Keratinocyte (primary cell): ENCODE measurements at regions not wholly inside any gene's neighbourhood (a gene's known extent, or its start where the extent isn't known, plus 50 kb on each side); places are given as distances from the start of the nearest gene placed in this dataset.

Experiments
- DNase-seq: peaks from one replicate; pipeline ENCODE4 v3.0.0-alpha.2; 2011; ENCODE audit warnings: low read depth, missing footprints, low spot score
- FAIRE-seq: peaks from 2 replicates; lab custom pipeline; 2011; peaks lifted over from hg19 to GRCh38; lab: Jason Lieb, UNC
- H2AFZ ChIP-seq: 2 replicates; pipeline ENCODE4 v1.6.0; 2012; ENCODE audit warnings: low read length, control low read depth, inconsistent platforms; ENCODE audit not compliant: control insufficient read depth
- H3K27ac ChIP-seq: 2 replicates; pipeline ENCODE4 v1.5.1; 2011; ENCODE audit warnings: low read length; ENCODE audit not compliant: control insufficient read depth, insufficient read depth
- H3K27me3 ChIP-seq: 3 replicates; pipeline ENCODE4 v1.6.0; 2011; ENCODE audit warnings: low read length; ENCODE audit not compliant: control insufficient read depth, insufficient read depth; ENCODE audit errors: extremely low read depth
- H3K36me3 ChIP-seq, 2 experiments: 2 replicates in 1 of 2; 3 replicates in 1 of 2; pipeline ENCODE4 v1.5.1; 2011; ENCODE audit warnings: low read length in 2 of 2, mild to moderate bottlenecking in 1 of 2; ENCODE audit not compliant: control insufficient read depth in 2 of 2, insufficient read depth in 2 of 2; ENCODE audit errors: extremely low read depth in 1 of 2
- H3K4me1 ChIP-seq: 3 replicates; pipeline ENCODE4 v1.5.1; 2011; ENCODE audit warnings: low read length; ENCODE audit not compliant: control insufficient read depth, insufficient read depth; ENCODE audit errors: extremely low read depth
- H3K4me2 ChIP-seq: 3 replicates; pipeline ENCODE4 v1.6.0; 2011; ENCODE audit warnings: low read depth, low read length; ENCODE audit not compliant: control insufficient read depth, insufficient read depth; ENCODE audit errors: extremely low read depth
- H3K4me3 ChIP-seq, 3 experiments: fragments of 200-600 bp in 1 of 3; sonication (generic) in 1 of 3; 2 replicates in 2 of 3; 3 replicates in 1 of 3; pipeline ENCODE4 v1.5.1; 2011 to 2016; ENCODE audit warnings: low read length in 3 of 3, mild to moderate bottlenecking in 3 of 3, control low read depth in 2 of 3, inconsistent platforms in 1 of 3, low read depth in 1 of 3, mixed read lengths in 1 of 3, mixed run types in 1 of 3, moderate library complexity in 1 of 3; ENCODE audit not compliant: control insufficient read depth in 2 of 3, insufficient read depth in 2 of 3; ENCODE audit errors: extremely low read depth in 1 of 3
- H3K79me2 ChIP-seq: 2 replicates; pipeline ENCODE4 v1.6.0; 2012; ENCODE audit warnings: low read length; ENCODE audit not compliant: control insufficient read depth, insufficient read depth
- H3K9ac ChIP-seq: 3 replicates; pipeline ENCODE4 v1.6.0; 2011; ENCODE audit warnings: low read length; ENCODE audit not compliant: control insufficient read depth, insufficient read depth; ENCODE audit errors: extremely low read depth
- H3K9me1 ChIP-seq: 3 replicates; pipeline ENCODE4 v1.6.0; 2011; ENCODE audit warnings: low read length; ENCODE audit not compliant: control insufficient read depth, insufficient read depth; ENCODE audit errors: extremely low read depth
- H3K9me3 ChIP-seq: 2 replicates; pipeline ENCODE4 v1.5.1; 2012; ENCODE audit warnings: low read depth, low read length; ENCODE audit not compliant: control insufficient read depth
- H4K20me1 ChIP-seq: 3 replicates; pipeline ENCODE4 v1.6.0; 2011; ENCODE audit warnings: low read length; ENCODE audit not compliant: control insufficient read depth, insufficient read depth; ENCODE audit errors: extremely low read depth
- EZH2 ChIP-seq: IDR thresholded peaks from one replicate; pipeline ENCODE4 v1.6.1; 2012; ENCODE audit warnings: inconsistent platforms, mild to moderate bottlenecking, low read length, moderate library complexity
- dilution Hi-C: fragments of 300-500 bp; cut with MboI; formaldehyde crosslinking; loops from one replicate; pipeline ENCODE4 v1.7.0; 2020; ENCODE audit warnings: low sequenced_read_pairs; ENCODE audit not compliant: extremely low pct_ligation_motif_present
- TF ChIP-seq, protein P1 (sequence below), 3 experiments: IDR thresholded peaks in 1 of 3; conservative IDR thresholded peaks in 1 of 3; optimal IDR thresholded peaks in 1 of 3; 2 replicates in 2 of 3; 3 replicates in 1 of 3; pipeline versions ENCODE3 to v1.5.1; 2011; ENCODE audit warnings: low read length in 3 of 3, mild to moderate bottlenecking in 3 of 3, moderate library complexity in 2 of 3, control low read depth in 1 of 3, inconsistent platforms in 1 of 3; ENCODE audit not compliant: insufficient read depth in 2 of 3; ENCODE audit errors: extremely low read depth in 1 of 3

DNA sequence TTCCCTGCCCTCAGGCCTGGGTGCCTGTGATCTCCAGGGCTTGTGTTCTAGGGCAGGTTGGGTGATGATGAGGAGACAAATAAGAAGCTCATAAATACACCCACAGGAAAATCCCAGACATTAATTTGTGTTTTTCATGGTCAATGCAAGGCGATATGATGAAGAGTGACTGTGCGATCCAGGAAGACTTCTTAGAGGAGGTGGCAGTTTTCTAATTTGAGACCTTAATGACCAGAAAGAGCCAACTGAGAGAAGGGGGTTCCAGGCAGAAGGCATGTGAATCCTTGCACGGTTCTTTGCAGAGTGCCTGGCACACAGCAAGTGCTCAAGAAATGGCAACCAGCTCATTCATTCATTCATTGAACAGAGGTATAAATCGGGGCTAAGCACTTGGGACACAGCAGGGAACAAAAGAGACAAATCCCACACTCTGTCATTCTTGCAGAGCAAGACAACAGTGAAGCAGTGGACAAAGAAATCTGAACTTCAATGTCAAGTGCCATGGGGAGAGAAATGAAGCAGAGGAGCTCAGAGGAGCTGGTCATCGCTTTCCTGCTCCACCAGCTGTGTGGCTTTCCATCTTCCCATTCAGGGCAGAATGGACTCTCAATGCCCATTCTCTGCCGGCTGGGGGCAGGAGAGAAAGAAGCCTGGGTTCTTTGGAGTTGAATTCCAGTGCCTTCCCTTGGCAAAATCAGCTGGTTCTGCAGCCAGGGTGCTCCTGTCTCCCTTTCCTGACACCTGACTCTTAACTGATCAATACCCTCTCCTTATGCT, 128.3 kb downstream of the AACS start:
- TF ChIP-seq, protein P1, sequence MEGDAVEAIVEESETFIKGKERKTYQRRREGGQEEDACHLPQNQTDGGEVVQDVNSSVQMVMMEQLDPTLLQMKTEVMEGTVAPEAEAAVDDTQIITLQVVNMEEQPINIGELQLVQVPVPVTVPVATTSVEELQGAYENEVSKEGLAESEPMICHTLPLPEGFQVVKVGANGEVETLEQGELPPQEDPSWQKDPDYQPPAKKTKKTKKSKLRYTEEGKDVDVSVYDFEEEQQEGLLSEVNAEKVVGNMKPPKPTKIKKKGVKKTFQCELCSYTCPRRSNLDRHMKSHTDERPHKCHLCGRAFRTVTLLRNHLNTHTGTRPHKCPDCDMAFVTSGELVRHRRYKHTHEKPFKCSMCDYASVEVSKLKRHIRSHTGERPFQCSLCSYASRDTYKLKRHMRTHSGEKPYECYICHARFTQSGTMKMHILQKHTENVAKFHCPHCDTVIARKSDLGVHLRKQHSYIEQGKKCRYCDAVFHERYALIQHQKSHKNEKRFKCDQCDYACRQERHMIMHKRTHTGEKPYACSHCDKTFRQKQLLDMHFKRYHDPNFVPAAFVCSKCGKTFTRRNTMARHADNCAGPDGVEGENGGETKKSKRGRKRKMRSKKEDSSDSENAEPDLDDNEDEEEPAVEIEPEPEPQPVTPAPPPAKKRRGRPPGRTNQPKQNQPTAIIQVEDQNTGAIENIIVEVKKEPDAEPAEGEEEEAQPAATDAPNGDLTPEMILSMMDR (optimal IDR thresholded peaks at IDR 0.05 in 1 of 3, IDR thresholded peaks at IDR 0.05 in 1 of 3, conservative IDR thresholded peaks at IDR 0.05 in 1 of 3; ENCODE audit: extremely low read depth in 1 of 3, insufficient read depth in 2 of 3, low read length in 3 of 3) = no peak
- TF ChIP-seq EZH2 = no peak
- H3K27ac ChIP-seq = no peak overlapping the region
- no peak overlapping the region for H2AFZ ChIP-seq
- H3K36me3 ChIP-seq = no peaks in the 10 kb centered on the region
- no peaks in the 10 kb centered on the region for H3K79me2 ChIP-seq
- dilution Hi-C loops = no loop called here
- H4K20me1 ChIP-seq = no peaks in the 10 kb centered on the region
- H3K4me1 ChIP-seq = no peaks in the 10 kb centered on the region
- no peaks in the 10 kb centered on the region for H3K9me3 ChIP-seq
- no peak overlapping the region for H3K4me2 ChIP-seq
- FAIRE-seq (no peak), DNase-seq (no peak)
- peaks cover 14% of the 10 kb centered on the region for H3K27me3 ChIP-seq
- no peaks in the 10 kb centered on the region for H3K9me1 ChIP-seq
- H3K4me3 ChIP-seq = no peak overlapping the region
- H3K9ac ChIP-seq = no peak overlapping the region

DNA sequence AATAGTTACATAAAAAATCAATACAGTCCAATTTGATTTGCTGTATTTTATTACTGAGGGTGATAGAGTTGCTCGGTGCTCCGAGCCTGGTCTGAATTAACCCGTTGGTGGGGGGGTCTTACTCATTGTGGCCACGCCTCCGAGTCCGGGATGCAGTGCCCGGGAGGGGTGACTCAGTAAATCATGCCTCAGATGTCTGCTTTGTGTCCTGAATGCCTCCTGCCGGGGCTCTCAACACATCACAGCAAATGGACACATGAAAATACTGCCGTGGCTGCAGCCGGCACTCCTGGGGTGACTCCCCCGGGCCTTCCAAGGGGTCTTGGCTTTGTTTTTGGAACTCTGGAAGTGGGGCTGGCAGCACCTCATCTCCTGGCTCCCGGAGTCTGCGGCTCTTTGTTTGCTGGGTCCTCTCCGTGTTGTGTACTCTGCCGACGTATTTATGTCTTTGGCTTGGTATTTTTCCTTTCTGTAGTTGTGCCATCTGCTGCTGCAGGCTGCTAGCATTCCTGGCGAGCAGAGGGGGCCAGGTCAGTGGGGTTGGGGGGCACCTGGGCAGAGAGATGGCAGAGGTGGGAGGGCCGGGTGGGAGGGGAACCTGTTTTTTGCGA, 129.0 kb downstream of the AACS start:
- Histone ChIP-seq H3K27ac (no peak overlapping the region), H3K9me3 (no peaks in the 10 kb centered on the region), H3K9ac (no peak overlapping the region), H3K36me3 (no peaks in the 10 kb centered on the region), H3K4me3 (no peak overlapping the region), H2AFZ (no peak overlapping the region), H3K79me2 (no peaks in the 10 kb centered on the region), H3K4me1 (no peaks in the 10 kb centered on the region), H4K20me1 (no peaks in the 10 kb centered on the region), H3K9me1 (no peaks in the 10 kb centered on the region), H3K4me2 (no peak overlapping the region), H3K27me3 (peaks cover 7% of the 10 kb centered on the region)
- dilution Hi-C loops = no loop called here
- no peak for TF ChIP-seq EZH2
- TF ChIP-seq, protein P1 (optimal IDR thresholded peaks at IDR 0.05 in 1 of 3, IDR thresholded peaks at IDR 0.05 in 1 of 3, conservative IDR thresholded peaks at IDR 0.05 in 1 of 3; ENCODE audit: extremely low read depth in 1 of 3, insufficient read depth in 2 of 3, low read length in 3 of 3) = no peak
- no peak for FAIRE-seq
- DNase-seq = no peak
